ENCODE measurements at regions not wholly inside any gene's neighbourhood (a gene's known extent, or its start where the extent isn't known, plus 50 kb on each side); places are given as distances from the start of the nearest gene placed in this dataset.

DNA sequence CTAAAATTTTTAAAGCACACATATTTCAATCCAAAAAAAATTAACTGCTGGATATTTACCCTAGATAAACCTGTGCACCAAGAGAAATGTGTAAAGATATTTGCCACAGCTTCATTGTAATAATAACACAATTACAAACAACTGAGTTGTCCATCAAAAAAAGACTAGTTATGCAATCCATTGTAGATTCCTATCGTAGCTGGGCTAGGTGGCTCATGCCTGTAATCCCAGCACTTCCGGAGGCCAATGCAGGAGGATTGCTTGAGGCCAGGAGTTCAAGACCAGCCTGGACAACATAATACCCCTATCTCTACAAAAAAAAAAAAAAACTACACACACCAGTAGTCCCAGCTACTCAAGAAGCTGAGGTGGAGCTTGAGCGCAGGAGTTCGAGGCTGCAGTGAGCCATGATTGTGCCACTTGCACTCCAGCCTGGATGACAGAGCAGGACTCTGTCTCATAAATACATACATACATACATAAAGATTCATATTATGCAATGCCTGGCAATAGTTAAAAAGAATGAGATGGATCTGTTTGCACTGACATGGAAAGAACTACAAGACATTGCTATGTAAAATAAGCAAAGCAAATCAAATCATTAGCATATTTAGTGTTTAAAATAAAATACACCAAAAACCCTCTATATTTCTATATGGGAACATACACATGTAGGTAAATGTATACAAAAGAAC, 56.5 kb upstream of the CCDC28A start:
- TF ChIP-seq, protein P1, sequence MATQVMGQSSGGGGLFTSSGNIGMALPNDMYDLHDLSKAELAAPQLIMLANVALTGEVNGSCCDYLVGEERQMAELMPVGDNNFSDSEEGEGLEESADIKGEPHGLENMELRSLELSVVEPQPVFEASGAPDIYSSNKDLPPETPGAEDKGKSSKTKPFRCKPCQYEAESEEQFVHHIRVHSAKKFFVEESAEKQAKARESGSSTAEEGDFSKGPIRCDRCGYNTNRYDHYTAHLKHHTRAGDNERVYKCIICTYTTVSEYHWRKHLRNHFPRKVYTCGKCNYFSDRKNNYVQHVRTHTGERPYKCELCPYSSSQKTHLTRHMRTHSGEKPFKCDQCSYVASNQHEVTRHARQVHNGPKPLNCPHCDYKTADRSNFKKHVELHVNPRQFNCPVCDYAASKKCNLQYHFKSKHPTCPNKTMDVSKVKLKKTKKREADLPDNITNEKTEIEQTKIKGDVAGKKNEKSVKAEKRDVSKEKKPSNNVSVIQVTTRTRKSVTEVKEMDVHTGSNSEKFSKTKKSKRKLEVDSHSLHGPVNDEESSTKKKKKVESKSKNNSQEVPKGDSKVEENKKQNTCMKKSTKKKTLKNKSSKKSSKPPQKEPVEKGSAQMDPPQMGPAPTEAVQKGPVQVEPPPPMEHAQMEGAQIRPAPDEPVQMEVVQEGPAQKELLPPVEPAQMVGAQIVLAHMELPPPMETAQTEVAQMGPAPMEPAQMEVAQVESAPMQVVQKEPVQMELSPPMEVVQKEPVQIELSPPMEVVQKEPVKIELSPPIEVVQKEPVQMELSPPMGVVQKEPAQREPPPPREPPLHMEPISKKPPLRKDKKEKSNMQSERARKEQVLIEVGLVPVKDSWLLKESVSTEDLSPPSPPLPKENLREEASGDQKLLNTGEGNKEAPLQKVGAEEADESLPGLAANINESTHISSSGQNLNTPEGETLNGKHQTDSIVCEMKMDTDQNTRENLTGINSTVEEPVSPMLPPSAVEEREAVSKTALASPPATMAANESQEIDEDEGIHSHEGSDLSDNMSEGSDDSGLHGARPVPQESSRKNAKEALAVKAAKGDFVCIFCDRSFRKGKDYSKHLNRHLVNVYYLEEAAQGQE (IDR thresholded peaks at IDR 0.05; ENCODE audit: insufficient read depth in 1 of 2, low read depth in 2 of 2, low read length in 2 of 2): no peak
- TF ChIP-seq TAF1 (IDR thresholded peaks at IDR 0.05; ENCODE audit: borderline replicate concordance, insufficient read depth, low read length) (no peak), SIN3A (IDR thresholded peaks at IDR 0.05; ENCODE audit: borderline replicate concordance, insufficient read depth, low read length) (no peak), POLR2AphosphoS5 (IDR thresholded peaks at IDR 0.05; ENCODE audit: low read depth, low read length) (no peak)

DNA sequence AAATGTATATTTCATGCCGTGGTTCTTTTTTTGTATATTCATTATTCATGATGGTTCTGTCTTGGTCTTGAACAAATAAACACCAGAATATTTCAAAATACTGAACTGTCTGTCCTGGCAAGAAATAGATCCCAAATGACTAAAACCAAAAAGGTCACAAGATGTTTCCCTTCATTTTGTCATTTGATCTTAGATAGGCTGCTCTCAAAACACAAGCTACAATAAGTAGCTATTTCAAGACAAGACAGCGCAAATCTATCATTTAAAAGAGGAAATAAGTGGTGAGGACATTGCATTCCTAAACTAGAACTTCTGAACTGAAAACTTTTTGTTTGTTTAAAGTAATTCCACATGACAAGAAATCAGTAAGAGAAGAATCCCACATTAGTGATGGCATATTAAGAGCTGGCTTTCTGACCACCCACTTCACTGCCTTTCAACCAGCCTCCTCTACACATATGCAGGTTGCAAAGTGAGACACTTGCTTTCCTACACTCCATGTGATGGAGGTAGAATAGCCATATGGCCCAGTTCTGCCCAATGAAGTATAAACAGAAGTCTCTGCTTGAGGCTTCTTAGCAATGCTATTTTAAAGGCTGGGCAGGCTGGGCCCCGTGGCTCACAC, 54.4 kb upstream of the CCDC28A start:
- no peak for TF ChIP-seq POLR2AphosphoS5 (IDR thresholded peaks at IDR 0.05; ENCODE audit: low read depth, low read length)
- TF ChIP-seq SIN3A (IDR thresholded peaks at IDR 0.05; ENCODE audit: borderline replicate concordance, insufficient read depth, low read length): no peak
- TF ChIP-seq FOXP2 (optimal IDR thresholded peaks at IDR 0.05; ENCODE audit: borderline replicate concordance, extremely low read depth, extremely low read length, insufficient read depth): no peak
- TF ChIP-seq, protein P1 (IDR thresholded peaks at IDR 0.05; ENCODE audit: insufficient read depth in 1 of 2, low read depth in 2 of 2, low read length in 2 of 2): no peak
- TF ChIP-seq TAF1 (IDR thresholded peaks at IDR 0.05; ENCODE audit: borderline replicate concordance, insufficient read depth, low read length): no peak

DNA sequence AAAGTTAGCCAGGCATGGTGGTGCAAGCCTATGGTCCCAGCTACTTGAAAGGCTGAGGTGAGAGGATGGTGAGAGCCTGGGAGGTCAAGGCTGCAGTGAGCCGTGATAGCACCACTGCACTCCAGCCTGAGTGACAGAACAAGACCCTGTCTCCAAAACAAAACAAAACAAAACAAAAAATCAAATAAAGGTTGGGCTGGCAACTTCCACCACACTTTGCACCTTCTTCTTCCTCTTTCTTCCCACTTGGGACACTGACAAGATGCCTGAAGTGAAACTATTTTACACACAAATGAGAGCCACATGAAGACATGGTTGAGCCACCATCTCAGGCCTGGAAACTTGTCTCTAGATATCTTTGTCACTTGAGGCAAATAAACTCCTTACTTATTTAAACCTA, 53.8 kb upstream of the CCDC28A start:
- TF ChIP-seq POLR2AphosphoS5 (IDR thresholded peaks at IDR 0.05; ENCODE audit: low read depth, low read length) (no peak), SIN3A (IDR thresholded peaks at IDR 0.05; ENCODE audit: borderline replicate concordance, insufficient read depth, low read length) (no peak), TAF1 (IDR thresholded peaks at IDR 0.05; ENCODE audit: borderline replicate concordance, insufficient read depth, low read length) (no peak), FOXP2 (optimal IDR thresholded peaks at IDR 0.05; ENCODE audit: borderline replicate concordance, extremely low read depth, extremely low read length, insufficient read depth) (no peak)
- TF ChIP-seq, protein P1 (IDR thresholded peaks at IDR 0.05; ENCODE audit: insufficient read depth in 1 of 2, low read depth in 2 of 2, low read length in 2 of 2): no peak

DNA sequence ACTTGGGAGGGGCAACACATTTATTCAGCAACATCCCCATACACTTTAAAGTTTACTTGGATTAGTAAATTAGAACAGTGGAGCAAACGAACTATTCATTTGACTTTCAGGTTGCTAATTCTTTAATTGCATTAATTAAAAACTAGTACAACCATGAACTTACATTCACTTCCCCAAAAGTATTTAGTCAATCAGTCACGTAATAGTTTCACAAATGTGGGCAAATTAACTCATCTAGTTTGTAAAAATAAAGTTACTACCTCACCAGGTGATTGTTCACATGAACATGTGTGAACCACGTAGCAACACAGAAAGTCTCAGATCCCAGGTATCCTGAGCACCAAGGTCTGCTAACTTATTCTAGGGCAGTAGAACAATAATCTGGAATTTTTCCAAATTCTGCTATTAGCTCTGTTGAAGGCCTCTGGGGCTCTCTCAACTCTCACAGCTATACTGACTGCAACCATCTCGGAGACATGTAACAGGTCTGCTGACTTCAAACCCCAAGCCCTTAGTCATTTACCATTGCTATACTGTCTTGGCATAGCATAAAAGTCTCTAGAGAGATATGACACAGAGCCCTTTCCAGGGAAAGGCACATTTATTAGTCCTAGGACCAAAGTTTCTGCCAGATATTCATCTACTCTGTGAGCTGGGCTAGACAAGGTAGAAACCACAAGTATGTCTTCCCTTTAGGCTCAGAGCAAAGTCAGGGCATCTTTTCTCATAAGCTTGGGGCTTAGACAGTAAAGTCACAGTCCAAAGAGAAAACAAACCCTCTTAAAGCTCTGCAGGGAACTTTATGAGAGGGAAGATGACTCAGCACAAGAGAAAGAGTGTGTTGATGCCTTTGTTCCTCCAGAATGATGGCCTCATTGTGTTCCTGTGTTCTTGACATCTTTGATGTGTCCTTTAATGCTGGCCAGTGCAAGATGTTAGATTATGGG, 50.9 kb upstream of the CCDC28A start:
- no peak for TF ChIP-seq POLR2AphosphoS5 (IDR thresholded peaks at IDR 0.05; ENCODE audit: low read depth, low read length)
- TF ChIP-seq, protein P1 (IDR thresholded peaks at IDR 0.05; ENCODE audit: insufficient read depth in 1 of 2, low read depth in 2 of 2, low read length in 2 of 2): no peak
- TF ChIP-seq SIN3A (IDR thresholded peaks at IDR 0.05; ENCODE audit: borderline replicate concordance, insufficient read depth, low read length): no peak
- TF ChIP-seq FOXP2 (optimal IDR thresholded peaks at IDR 0.05; ENCODE audit: borderline replicate concordance, extremely low read depth, extremely low read length, insufficient read depth): no peak
- TF ChIP-seq TAF1 (IDR thresholded peaks at IDR 0.05; ENCODE audit: borderline replicate concordance, insufficient read depth, low read length): no peak

All from PFSK-1 (cell line).